ENCODE measurements at regions not wholly inside any gene's neighbourhood (a gene's known extent, or its start where the extent isn't known, plus 50 kb on each side); places are given as distances from the start of the nearest gene placed in this dataset.
"Not testable (repeated sequence)": the region's sequence is repeated elsewhere in the genome, so short reads cannot be mapped to it uniquely, and the experiment has no call there.

DNA sequence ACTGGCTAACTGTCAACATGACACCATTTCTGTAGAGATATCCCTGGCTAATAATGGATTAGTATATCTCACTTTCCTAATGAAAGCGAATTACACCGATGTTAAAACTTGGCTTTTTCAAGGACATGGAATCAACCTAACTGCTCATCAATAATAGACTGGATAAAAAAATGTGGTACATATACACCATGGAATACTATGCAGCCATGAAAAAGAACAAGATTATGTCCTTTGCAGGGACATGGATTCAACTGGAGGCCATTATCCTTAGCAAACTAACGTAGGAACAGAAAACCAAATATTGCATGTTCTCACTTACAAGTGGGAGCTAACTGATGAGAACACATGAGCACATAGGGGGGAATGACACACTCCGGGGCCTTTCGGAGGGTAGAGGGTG is 62.6 kb downstream of the ZIC1 start:
- DNase-seq (ENCODE audit: low read depth in 2 of 3, low spot score in 2 of 3) = no peak

DNA sequence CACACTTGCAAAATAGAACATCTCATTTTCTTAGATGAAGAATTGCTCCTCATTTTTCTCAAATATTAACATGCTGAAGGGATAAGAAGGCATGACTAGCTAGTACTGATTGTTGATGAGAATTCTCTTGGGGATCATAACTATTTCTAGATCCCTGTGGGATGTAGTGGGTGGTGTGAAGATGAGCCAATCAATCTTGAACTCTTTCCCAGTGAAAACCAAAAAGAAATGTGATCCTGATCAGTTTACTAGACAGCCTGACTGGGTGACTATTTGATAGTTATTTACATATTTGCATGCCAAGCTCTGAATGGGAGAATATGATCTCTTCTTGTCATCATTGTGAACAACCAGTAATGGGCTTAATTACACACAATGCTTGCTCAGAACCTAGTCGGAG is 63.7 kb downstream of the ZIC1 start:
- DNase-seq (ENCODE audit: low read depth in 2 of 3, low spot score in 2 of 3) = no peak

DNA sequence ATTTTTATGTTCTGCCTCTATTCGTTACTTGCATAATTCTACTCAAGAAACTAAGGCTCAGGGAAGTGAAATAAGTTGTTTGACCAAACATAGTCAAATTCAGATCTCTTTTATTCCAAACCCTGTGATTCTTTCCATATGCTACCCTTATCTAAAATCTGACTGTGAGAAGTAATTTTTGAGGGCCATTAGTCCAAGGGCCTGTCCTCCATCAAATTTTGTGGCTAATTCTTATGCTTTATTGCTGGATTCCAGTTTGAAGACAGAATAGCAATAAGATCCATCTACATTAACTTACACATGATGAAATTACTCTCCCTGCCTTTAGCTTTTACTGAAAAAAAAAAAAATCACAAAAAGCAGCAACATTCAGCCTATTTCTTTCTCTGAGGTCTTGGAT is 74.0 kb downstream of the ZIC1 start:
- DNase-seq (ENCODE audit: low read depth in 2 of 3, low spot score in 2 of 3) = no peak

DNA sequence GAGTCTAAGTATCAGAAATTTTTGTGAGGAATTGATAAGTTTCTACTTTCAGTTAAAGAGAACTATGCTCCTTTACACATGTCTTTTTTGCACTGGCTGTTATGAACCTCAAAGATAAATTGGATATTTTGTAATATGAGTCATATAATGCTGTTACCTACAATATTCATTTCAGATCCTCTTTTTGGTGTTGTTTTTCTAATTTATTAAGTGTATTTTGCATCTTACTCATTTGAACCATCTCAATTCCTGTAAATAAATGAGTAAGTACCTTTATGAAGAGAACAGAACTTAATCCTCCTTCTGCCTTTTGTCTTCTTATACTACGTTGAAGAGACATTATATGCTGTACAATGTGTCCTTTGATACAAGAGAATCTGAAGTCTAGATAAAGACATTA is 74.4 kb downstream of the ZIC1 start:
- no peak for DNase-seq (ENCODE audit: low read depth in 2 of 3, low spot score in 2 of 3)

DNA sequence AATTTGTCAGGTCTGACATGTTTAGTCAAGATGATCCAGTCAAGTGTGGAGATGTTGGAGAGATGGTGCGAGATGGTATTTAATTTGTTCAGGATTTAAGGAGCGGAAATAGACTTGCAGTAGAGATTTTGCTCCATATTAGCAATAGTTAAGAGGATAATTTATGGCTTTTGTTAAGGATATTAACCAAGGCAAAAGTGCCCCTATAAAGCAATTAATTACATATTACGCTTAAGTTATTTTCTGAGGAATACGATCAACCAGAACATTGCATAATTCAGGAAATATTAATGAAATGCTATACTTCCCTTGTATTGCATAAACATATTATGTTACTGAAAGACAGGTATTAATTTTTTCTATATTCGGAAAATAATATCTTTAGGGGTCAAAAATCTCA is 83.9 kb downstream of the ZIC1 start:
- DNase-seq (ENCODE audit: low read depth in 2 of 3, low spot score in 2 of 3) = no peak

DNA sequence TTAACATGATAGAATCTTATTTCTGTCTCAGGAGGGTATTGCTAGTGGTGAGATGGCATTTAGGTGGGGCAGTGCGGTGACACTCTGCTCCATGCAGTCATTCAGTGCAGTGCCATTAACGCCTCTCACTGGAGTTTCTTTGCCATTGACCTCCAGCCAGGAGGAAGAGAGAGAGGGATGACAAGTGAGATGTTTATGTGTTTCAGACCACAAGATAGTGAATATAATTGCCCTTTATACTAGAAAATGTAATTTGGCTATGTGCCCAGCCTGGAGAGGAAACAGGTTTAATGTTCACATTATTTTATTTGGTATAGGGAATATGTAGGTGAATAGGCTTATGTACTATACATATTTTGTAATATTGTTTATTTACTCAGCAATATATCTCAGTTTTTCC is 84.5 kb downstream of the ZIC1 start:
- DNase-seq (ENCODE audit: low read depth in 2 of 3, low spot score in 2 of 3) = no peak

DNA sequence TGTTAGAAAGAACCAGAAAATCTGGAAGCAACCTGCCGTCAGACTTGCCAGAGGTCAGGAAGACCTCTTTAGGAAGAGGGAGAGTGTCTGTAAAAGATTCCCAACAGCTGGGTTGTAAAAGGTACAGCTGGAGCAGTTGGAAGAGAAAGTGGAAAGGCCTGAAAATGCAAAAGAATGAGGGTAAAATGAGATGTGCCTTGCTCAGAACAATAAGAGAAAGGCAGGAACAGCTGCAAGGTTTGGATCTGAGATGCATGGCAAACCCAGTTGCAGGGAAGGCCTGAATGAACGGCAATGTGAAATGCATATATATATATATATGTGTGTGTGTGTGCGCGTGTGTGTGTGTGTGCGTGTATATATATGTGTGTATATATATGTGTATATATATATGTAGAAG is 88.1 kb downstream of the ZIC1 start:
- no peak for DNase-seq (ENCODE audit: low read depth in 2 of 3, low spot score in 2 of 3)

DNA sequence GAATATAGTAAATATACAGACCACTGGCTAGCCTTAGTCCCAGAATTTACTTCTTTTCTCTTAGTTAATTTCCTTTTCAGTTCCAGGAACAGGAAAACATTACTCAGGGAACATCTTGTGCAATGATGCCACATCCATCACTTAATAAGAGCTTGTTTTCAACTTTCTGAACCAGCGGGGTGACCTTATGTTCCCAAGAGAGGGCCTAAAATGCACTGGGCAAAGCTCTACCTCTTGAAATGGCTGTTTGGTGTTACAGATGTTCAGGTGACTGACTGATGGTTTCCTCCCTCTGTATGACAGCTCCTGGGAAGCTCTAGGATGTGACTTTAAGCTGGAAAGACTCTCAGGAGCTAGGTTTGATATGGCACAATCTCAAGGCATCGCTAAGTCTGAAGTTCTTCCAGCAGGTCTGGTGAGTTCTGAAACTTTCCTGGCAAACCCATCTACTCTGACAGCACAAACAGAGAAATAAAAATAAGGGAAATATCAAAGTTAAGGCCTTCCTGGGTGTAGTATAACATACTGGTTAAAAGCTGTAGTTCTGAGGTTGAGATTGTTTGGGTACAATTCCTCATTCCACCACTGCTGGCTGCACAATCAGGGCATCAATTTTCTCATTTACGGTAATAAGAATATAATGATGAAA is 98.6 kb downstream of the ZIC1 start:
- no peak for DNase-seq (ENCODE audit: low read depth in 2 of 3, low spot score in 2 of 3)

DNA sequence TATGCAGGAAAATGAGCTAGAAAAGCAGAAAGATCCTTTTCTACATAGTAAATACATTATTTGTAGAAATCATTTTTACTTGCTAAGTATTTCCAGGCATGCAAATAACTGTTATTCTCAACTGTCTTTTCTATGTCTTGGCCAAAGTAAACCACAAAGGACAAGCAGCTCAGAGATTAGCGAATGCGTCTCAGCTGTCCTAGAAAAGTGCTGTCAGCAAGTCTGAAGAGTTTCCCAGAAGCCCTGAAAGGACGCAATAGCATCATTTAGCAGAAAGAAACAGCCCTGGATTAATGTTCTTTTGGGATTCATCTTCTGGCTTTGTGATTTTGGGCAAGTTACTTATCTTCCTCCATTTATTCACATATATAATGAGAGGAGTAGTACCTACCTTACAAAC is 100.3 kb downstream of the ZIC1 start:
- no peak for DNase-seq (ENCODE audit: low read depth in 2 of 3, low spot score in 2 of 3)

DNA sequence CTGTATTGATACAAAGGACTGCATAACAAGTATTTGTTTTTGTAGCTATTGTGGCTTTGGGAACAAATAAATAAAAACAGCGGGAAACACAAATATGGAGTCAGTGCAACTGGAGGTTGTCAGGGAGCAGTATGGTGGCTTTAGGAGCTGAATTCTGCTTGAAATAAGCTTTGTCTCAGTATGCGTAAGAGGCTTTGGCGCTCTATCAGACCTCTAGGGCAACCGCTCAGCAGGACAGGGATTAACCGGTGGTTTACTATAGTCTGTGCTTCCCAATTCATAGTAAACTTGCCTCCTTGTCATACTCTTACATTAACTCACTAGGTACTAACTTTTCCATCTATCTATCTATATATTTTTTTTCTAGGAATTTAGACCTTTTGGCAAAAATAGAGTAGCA is 104.6 kb downstream of the ZIC1 start:
- DNase-seq (ENCODE audit: low read depth in 2 of 3, low spot score in 2 of 3) = no peak

DNA sequence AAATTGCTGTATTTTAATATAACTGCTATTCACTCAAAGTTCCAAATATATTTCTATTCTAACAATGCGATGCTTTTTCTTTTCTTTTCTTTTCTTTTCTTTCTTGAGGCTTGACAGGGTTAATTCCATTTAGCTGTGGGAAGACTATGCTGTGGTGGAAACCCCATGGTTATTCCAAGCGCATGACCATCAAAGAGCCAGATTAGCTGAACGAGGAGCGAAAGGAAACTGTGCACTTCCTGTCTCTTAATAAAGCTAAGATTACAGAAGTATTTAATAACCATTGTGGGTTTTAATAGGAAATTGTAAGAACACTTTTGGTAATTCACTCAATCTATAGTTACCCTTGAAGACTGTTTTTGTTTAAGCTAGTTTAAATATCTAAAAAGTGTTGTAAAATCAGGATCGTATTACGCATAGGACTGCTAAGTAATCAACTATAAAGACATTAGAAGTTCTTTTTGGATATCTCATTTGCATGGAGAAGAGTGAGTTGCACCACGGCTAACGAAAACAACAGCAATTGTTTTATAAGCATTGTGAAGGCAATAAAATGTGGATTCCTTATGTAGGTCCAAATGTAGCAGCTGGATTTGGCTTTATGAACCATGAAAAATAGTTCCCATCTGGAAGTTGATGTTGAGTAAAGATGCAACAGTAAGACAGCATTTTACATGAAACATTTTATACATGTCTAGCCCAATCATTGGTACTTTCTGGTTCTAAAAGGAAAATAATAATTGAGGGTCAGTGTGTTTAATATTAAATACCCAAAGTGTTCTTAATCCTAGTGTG is 105.4 kb downstream of the ZIC1 start:
- no peak for DNase-seq (ENCODE audit: low read depth in 2 of 3, low spot score in 2 of 3)

DNA sequence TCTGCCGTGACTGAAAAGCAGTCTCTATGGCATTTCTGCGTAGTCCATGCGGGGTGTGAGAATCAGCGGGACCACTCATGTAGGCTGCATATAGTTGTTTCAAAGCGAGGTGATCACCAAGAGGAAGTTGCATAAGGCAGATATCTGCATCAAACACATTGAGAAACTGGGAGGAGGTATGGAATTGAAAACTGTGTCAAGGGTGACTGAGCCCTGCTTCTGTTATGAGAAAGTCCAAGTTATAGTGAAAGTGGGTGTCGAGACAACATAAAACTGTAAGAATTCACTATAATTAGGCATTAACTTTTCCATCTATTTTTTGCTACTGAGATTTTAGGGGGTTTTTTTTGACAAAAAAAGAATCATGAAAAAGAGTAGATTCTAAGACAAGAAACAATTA is 109.3 kb downstream of the ZIC1 start:
- no peak for DNase-seq (ENCODE audit: low read depth in 2 of 3, low spot score in 2 of 3)

DNA sequence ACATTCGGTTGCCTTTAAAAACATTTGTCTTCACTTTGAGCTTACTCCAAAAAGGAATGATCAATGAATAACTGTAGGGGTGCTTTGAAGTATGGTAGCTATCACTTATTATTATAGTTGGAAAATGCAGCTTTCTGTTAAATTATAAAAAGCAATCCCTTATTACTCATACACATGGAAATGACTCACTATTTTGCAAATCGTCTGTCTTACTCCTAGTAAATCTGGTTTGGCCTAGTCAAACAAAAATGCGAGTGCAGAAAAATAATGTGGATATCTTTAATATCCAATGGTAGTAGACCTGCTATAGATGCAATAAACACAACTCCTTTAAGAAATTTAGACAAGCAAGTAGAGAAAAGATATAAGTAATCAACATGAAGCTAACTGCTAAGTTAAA is 112.5 kb downstream of the ZIC1 start:
- DNase-seq (ENCODE audit: low read depth in 2 of 3, low spot score in 2 of 3) = no peak

DNA sequence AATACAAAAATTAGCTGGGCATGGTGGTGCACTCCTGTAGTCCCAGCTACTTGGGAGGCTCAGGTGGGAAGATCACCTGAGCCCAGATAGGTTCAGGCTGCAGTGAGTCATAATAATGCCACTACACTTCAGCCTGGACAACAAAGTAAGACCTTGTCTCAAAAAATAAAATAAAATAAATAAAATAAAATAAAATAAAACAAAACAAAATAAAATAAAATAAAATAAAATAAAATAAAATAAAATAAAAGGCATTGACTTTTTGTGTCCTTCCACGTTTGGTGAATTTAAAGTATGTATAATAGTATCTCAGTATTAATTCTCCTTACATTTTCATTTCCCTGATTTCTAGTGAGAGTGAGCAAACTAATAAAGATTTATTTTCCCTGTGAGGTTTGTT is 113.6 kb downstream of the ZIC1 start:
- not testable (repeated sequence) for DNase-seq (ENCODE audit: low read depth in 2 of 3, low spot score in 2 of 3)

DNA sequence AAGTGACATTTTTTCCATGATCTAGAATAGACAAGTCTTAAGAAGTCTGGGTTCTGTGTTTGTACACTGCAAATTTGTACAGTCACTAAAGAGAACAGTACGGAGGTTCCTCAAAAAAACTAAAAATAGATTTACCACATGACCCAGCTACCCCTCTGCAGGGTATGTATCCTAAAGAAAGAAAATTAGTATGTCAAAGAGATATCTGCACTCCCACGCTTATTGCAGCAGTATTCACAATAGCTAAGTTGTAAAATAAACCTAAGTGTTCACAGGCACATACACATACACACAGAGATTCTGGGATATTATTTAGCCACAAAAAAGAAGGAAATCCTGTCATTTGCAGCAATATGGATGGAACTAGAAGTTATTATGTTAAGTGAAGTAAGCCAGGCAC is 120.4 kb downstream of the ZIC1 start:
- no peak for DNase-seq (ENCODE audit: low read depth in 2 of 3, low spot score in 2 of 3)

DNA sequence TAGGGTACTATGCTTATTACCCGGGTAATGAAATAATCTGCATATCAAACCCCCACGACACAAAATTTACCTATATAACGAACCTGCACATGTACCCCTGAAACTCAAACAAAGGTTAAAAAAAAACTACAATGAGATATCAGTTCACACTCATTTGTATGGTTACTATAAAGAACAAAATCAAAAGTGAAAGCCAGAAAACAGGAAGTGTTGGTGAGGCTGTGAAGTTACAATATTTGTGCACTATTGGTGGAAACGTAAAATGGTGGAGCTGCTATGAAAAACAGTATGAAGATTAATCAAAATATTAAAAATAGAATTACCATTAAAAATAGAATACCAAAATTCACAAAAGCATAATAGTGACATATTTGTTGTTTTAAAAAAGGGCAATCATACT is 128.9 kb downstream of the ZIC1 start:
- no peak for DNase-seq (ENCODE audit: low read depth in 2 of 3, low spot score in 2 of 3)

DNA sequence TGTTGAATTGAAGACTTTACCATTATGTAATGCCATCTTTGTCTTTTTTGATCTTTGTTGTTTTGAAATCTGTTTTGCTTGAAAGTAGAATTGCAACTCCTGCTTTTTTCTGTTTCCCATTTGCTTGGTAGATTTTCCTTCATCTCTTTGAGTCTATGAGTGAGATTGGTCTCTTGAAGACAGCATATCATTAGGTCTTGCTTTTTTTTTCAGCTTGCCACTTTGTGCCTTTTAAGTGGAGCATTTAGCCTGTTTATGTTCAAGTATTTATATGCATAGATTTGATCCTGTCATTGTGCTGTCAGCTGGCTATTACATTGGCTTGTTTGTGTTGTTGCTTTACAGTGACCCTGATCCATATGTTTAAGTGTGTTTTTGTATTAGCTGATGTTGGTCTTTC is 131.8 kb downstream of the ZIC1 start:
- DNase-seq (ENCODE audit: low read depth in 2 of 3, low spot score in 2 of 3) = no peak

DNA sequence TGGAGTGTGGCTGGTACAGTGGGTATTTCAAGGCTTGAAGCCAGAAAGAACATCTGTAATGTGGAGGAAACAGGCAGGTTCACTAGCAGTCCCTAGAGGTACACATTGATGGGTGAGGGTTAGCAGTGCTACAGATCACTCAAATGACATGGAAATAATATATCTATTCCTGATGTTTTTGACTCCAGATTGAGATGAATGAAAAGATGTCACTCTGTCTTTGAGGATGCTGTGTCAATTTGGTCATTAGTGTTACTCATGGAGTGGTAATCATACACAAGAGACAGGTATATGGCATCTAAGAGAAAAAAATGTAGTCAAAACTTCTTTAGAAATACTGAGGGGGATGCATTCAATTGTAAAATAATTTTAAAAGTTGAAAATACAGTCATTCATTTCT is 135.1 kb downstream of the ZIC1 start:
- no peak for DNase-seq (ENCODE audit: low read depth in 2 of 3, low spot score in 2 of 3)

DNA sequence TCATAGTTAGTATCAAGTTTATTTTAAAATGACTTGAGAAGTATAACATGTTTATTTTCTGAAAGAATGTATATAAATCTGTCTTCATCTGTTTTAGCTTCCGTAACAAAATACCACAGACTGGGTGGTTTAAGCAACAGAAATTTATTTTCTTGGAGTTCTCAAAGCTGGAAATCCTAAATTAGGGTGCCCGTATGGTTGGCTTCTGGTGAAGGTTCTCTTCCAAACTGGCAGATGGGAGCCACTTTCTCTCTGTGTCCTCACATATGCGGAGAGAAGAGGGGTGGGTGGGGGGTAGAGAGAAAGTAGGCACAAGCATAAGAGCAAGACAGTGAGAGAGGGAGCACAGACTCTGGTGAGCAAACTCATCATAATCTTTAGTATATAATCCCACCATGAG is 142.3 kb downstream of the ZIC1 start:
- no peak for DNase-seq (ENCODE audit: low read depth in 2 of 3, low spot score in 2 of 3)

DNA sequence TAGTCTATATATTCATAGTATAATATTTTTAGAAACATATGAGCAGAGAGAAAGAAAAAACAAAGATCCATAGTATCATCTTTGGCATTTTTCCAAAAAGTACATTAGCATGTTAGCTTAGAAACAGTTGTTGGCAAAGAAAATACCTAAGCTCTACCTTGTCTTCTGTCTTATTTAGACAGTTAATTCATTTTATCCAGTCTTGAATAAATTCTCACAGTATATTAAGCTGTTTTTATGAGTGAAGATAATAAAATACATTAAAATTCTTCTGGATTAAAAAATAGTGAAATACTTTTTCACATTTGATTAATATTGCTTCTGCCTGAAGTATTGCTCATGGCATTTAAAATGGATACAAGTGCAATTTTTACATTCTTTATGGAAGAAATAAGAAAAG is 145.2 kb downstream of the ZIC1 start:
- DNase-seq (ENCODE audit: low read depth in 2 of 3, low spot score in 2 of 3) = no peak

DNA sequence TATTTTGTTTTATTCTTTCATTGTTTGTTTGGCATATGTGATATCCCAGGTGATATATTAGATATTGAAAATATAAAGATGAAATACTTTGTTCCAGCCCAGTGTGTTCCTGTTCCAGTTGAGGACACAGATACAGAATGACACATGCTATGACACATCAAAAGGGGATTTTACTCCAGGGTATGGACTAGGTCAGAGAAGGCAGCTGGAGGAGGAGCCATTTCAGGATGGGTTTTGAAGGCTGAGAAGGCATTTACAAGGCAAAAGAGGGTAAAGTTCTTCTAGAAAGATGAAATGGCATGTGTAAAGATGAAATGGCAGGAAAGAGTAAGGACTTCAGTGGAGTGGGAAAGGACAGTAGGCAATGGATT is 163.8 kb downstream of the ZIC1 start:
- no peak for DNase-seq (ENCODE audit: low read depth in 2 of 3, low spot score in 2 of 3)

DNA sequence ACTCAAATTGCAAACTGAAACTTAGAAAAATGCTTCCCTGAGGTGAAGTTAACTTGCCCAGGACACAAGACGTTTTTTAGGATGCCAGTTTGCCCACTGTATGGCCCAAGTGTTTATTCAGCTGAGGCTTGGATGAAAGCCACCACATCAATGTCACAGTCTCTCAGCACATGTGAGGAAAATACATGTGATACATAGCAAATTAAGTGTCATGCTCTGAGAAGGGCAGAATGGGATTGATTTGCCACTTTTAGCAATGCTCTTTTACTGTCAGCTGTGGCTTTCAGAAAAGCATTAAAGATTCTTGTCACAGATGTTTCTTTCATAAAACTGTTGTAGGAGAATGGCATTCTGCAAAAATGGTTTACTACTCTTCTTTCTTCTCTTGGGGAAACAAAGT is 165.5 kb downstream of the ZIC1 start:
- DNase-seq (ENCODE audit: low read depth in 2 of 3, low spot score in 2 of 3) = no peak

DNA sequence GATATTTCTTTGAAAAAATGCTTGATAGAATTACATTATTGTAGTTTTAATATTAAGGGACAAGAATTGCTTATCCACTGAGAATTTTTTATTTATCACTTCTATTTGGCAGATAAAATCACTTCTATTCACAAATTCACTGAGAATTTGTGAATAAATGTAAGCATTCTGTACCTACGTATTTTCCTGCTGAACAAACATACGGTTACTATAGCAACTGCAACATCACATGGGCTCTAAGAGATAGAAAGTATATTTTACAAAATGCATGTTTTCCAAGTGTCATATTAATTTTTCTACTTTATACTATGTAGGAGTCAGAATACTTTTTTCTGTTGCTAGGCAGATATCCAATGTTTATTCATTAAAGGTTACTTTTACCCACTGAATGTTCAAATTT is 166.2 kb downstream of the ZIC1 start:
- no peak for DNase-seq (ENCODE audit: low read depth in 2 of 3, low spot score in 2 of 3)
